SK-N-SH treated with all-trans-retinoic acid at 6 μM for 48 hours (cell line): ENCODE measurements at regions not wholly inside any gene's neighbourhood (a gene's known extent, or its start where the extent isn't known, plus 50 kb on each side); places are given as distances from the start of the nearest gene placed in this dataset.

ENCODE experiments used
- ARNTL ChIP-seq: fragments of 450-650 bp; formaldehyde crosslinking; IDR thresholded peaks from 2 replicates; pipeline ENCODE4 v1.5.0; 2020; ENCODE audit warnings: low read depth, mild to moderate bottlenecking, moderate library complexity, borderline replicate concordance
- ISL1 ChIP-seq: fragments of 250-450 bp; sonication (Bioruptor Pico); IDR thresholded peaks from 2 replicates; pipeline ENCODE4 v2.1.2; 2022; ENCODE audit warnings: mild to moderate bottlenecking, moderate library complexity
- OSR1 ChIP-seq: fragments of 250-450 bp; sonication (Bioruptor Pico); IDR thresholded peaks from 2 replicates; pipeline ENCODE4 v1.8.0; 2022; ENCODE audit warnings: moderate library complexity, mild to moderate bottlenecking, inconsistent platforms
- PPARA ChIP-seq: fragments of 250-450 bp; sonication (Bioruptor Pico); IDR thresholded peaks from 2 replicates; pipeline ENCODE4 v1.5.0; 2020; ENCODE audit warnings: mild to moderate bottlenecking, borderline replicate concordance
- RARB ChIP-seq: fragments of 250-450 bp; sonication (Bioruptor Pico); IDR thresholded peaks from 2 replicates; pipeline ENCODE4 v1.8.0; 2021; ENCODE audit warnings: mild to moderate bottlenecking, moderate library complexity
- SNAI2 ChIP-seq: fragments of 250-450 bp; sonication (Bioruptor Pico); IDR thresholded peaks from 2 replicates; pipeline ENCODE4 v1.5.0; 2020; ENCODE audit warnings: mild to moderate bottlenecking, moderate library complexity
- TOX ChIP-seq: fragments of 250-450 bp; sonication (Bioruptor Pico); IDR thresholded peaks from 2 replicates; pipeline ENCODE4 v1.8.0; 2021; ENCODE audit warnings: mild to moderate bottlenecking, moderate library complexity, borderline replicate concordance
- ZC3H10 ChIP-seq: fragments of 250-450 bp; sonication (Bioruptor Pico); IDR thresholded peaks from 2 replicates; pipeline ENCODE4 v1.5.1; 2021; ENCODE audit warnings: mild to moderate bottlenecking, moderate library complexity
- ZNF565 ChIP-seq: fragments of 450-650 bp; formaldehyde crosslinking; conservative IDR thresholded peaks from 2 replicates; pipeline ENCODE4 v1.5.0; 2020; ENCODE audit warnings: low read depth, mild to moderate bottlenecking, moderate library complexity
- ZNF8 ChIP-seq: fragments of 450-650 bp; formaldehyde crosslinking; IDR thresholded peaks from 2 replicates; pipeline ENCODE4 v1.5.0; 2020; ENCODE audit warnings: mild to moderate bottlenecking, moderate library complexity
- TF ChIP-seq, protein P1 (sequence below): fragments of 250-450 bp; sonication (Bioruptor Pico); IDR thresholded peaks from 2 replicates; pipeline ENCODE4 v1.8.0; 2020; ENCODE audit warnings: mild to moderate bottlenecking, moderate library complexity, borderline replicate concordance
- TF ChIP-seq, protein P2 (sequence below): fragments of 250-450 bp; sonication (Bioruptor Pico); IDR thresholded peaks from 2 replicates; pipeline ENCODE4 v1.5.1; 2021; ENCODE audit warnings: mild to moderate bottlenecking, moderate library complexity
- TF ChIP-seq, protein P3 (sequence below): fragments of 250-450 bp; sonication (Bioruptor Pico); IDR thresholded peaks from 2 replicates; pipeline ENCODE4 v1.5.1; 2020; ENCODE audit warnings: low read depth, mild to moderate bottlenecking, moderate library complexity

DNA sequence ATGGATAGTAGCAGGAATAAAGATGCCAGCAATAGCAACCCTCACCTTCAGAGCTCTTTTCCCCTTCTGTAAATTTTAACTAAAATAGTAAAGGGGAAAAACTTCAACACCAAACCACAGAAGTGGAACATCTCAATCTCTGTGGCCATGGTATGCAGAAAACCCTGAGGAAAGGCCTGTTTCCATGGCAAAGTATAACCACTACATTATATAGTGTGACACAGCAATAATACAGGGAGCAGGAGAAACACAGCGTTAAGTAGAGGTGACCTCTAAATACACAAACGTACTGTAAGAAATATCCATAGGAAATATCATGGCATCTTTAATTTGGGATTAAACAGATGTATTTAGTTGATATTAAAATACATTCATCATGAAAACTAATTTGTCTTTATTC, 106.4 kb downstream of the SLC24A2 start:
- TF ChIP-seq ZC3H10 (CRISPR knock-in tag) (no peak), ARNTL (CRISPR knock-in tag) (no peak), RARB (no peak), ISL1 (CRISPR knock-in tag) (no peak), SNAI2 (CRISPR knock-in tag) (no peak), PPARA (no peak), TOX (CRISPR knock-in tag) (no peak), OSR1 (CRISPR knock-in tag) (no peak), ZNF8 (CRISPR knock-in tag) (no peak), ZNF565 (CRISPR knock-in tag) (no peak)
- TF ChIP-seq, protein P1, sequence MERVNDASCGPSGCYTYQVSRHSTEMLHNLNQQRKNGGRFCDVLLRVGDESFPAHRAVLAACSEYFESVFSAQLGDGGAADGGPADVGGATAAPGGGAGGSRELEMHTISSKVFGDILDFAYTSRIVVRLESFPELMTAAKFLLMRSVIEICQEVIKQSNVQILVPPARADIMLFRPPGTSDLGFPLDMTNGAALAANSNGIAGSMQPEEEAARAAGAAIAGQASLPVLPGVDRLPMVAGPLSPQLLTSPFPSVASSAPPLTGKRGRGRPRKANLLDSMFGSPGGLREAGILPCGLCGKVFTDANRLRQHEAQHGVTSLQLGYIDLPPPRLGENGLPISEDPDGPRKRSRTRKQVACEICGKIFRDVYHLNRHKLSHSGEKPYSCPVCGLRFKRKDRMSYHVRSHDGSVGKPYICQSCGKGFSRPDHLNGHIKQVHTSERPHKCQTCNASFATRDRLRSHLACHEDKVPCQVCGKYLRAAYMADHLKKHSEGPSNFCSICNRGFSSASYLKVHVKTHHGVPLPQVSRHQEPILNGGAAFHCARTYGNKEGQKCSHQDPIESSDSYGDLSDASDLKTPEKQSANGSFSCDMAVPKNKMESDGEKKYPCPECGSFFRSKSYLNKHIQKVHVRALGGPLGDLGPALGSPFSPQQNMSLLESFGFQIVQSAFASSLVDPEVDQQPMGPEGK (CRISPR knock-in tag) = no peak
- TF ChIP-seq, protein P2, sequence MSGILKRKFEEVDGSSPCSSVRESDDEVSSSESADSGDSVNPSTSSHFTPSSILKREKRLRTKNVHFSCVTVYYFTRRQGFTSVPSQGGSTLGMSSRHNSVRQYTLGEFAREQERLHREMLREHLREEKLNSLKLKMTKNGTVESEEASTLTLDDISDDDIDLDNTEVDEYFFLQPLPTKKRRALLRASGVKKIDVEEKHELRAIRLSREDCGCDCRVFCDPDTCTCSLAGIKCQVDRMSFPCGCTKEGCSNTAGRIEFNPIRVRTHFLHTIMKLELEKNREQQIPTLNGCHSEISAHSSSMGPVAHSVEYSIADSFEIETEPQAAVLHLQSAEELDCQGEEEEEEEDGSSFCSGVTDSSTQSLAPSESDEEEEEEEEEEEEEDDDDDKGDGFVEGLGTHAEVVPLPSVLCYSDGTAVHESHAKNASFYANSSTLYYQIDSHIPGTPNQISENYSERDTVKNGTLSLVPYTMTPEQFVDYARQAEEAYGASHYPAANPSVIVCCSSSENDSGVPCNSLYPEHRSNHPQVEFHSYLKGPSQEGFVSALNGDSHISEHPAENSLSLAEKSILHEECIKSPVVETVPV (CRISPR knock-in tag) = no peak
- TF ChIP-seq, protein P3, sequence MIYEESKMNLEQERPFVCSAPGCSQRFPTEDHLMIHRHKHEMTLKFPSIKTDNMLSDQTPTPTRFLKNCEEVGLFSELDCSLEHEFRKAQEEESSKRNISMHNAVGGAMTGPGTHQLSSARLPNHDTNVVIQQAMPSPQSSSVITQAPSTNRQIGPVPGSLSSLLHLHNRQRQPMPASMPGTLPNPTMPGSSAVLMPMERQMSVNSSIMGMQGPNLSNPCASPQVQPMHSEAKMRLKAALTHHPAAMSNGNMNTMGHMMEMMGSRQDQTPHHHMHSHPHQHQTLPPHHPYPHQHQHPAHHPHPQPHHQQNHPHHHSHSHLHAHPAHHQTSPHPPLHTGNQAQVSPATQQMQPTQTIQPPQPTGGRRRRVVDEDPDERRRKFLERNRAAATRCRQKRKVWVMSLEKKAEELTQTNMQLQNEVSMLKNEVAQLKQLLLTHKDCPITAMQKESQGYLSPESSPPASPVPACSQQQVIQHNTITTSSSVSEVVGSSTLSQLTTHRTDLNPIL = no peak
